ENCODE measurements at regions not wholly inside any gene's neighbourhood (a gene's known extent, or its start where the extent isn't known, plus 50 kb on each side); places are given as distances from the start of the nearest gene placed in this dataset.

- no peak overlapping the region for H3K4me3 ChIP-seq (ENCODE audit: low read length)
- no peak overlapping the region for H3K9ac ChIP-seq (ENCODE audit: extremely low read depth, low read length, poor library complexity, severe bottlenecking)
- peaks cover 44% of the 10 kb centered on the region for H3K36me3 ChIP-seq (ENCODE audit: control insufficient read depth, insufficient read depth, low read length)
- no peak for TF ChIP-seq CTCF (conservative IDR thresholded peaks at IDR 0.05)
- Mint-ChIP-seq H3K27ac (no peak overlapping the region), H3K36me3 (ENCODE audit: low read depth) (peaks cover 51% of the 10 kb centered on the region), H3K27me3 (ENCODE audit: insufficient read depth) (no peaks in the 10 kb centered on the region), H3K4me3 (no peak overlapping the region), H3K9me3 (no peaks in the 10 kb centered on the region), H3K4me1 (no peaks in the 10 kb centered on the region)
- H3K27me3 ChIP-seq (ENCODE audit: control insufficient read depth, insufficient read depth, low read length, poor library complexity, severe bottlenecking), result no peaks in the 10 kb centered on the region
- no peak for DNase-seq
- no peaks in the 10 kb centered on the region for H3K4me1 ChIP-seq (ENCODE audit: control insufficient read depth, insufficient read depth, low read length)
- no peaks in the 10 kb centered on the region for H3K9me3 ChIP-seq (ENCODE audit: control insufficient read depth, low read length)
- peak overlapping the region; percentile 49 for H3K27ac ChIP-seq (ENCODE audit: low read depth, low read length)
- 90 to 96% methylated on average over 15 to 17 of the region's 17 CpGs for WGBS, 2 experiments (ENCODE audit: insufficient coverage in 1 of 2, insufficient read length in 1 of 2)
Measured at GRCh38 chr19:5269279-5269678, 71.3 kb downstream of the PTPRS start.

DNA sequence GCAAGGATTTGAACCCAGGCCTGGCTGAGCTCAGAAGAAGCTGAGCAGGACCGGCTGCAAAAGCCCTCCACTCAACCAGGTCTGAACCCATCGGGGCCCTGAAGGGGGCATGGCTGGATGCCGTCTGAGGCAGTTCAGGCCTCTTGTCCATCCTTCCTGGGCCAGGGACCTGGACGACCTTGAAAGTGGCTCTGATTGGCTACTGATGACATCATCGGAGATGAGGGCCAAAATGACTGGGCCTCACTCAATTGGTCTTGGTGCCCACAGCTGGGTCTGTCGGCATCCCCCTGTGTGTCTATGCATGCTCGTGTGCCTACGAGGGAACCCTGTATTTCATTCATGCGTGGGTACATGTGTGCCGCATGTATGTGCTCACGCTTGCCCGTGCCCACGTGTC is 71.8 kb downstream of the PTPRS start:
- Mint-ChIP-seq H3K27ac (no peak overlapping the region), H3K4me1 (no peaks in the 10 kb centered on the region), H3K9me3 (no peaks in the 10 kb centered on the region), H3K27me3 (ENCODE audit: insufficient read depth) (no peaks in the 10 kb centered on the region), H3K36me3 (ENCODE audit: low read depth) (peaks cover 51% of the 10 kb centered on the region), H3K4me3 (no peak overlapping the region)
- Histone ChIP-seq H3K27me3 (ENCODE audit: control insufficient read depth, insufficient read depth, low read length, poor library complexity, severe bottlenecking) (no peaks in the 10 kb centered on the region), H3K4me3 (ENCODE audit: low read length) (no peak overlapping the region), H3K9ac (ENCODE audit: extremely low read depth, low read length, poor library complexity, severe bottlenecking) (no peak overlapping the region), H3K9me3 (ENCODE audit: control insufficient read depth, low read length) (no peaks in the 10 kb centered on the region), H3K36me3 (ENCODE audit: control insufficient read depth, insufficient read depth, low read length) (peaks cover 41% of the 10 kb centered on the region), H3K27ac (ENCODE audit: low read depth, low read length) (peak overlapping the region; percentile 8), H3K4me1 (ENCODE audit: control insufficient read depth, insufficient read depth, low read length) (no peaks in the 10 kb centered on the region)
- 95 to 97% methylated on average over 13 of the region's 13 CpGs for WGBS, 2 experiments (ENCODE audit: insufficient coverage in 1 of 2, insufficient read length in 1 of 2)
- TF ChIP-seq CTCF (conservative IDR thresholded peaks at IDR 0.05), result no peak
- no peak for DNase-seq

- H3K4me1 Mint-ChIP-seq, result no peaks in the 10 kb centered on the region
- no peaks in the 10 kb centered on the region for H3K9me3 Mint-ChIP-seq
- H3K4me3 Mint-ChIP-seq, result no peak overlapping the region
- H3K27me3 Mint-ChIP-seq (ENCODE audit: insufficient read depth), result no peaks in the 10 kb centered on the region
- Histone ChIP-seq H3K4me3 (ENCODE audit: low read length) (no peak overlapping the region), H3K4me1 (ENCODE audit: control insufficient read depth, insufficient read depth, low read length) (no peaks in the 10 kb centered on the region), H3K9me3 (ENCODE audit: control insufficient read depth, low read length) (no peaks in the 10 kb centered on the region), H3K27ac (ENCODE audit: low read depth, low read length) (no peak overlapping the region), H3K9ac (ENCODE audit: extremely low read depth, low read length, poor library complexity, severe bottlenecking) (no peak overlapping the region), H3K27me3 (ENCODE audit: control insufficient read depth, insufficient read depth, low read length, poor library complexity, severe bottlenecking) (no peaks in the 10 kb centered on the region), H3K36me3 (ENCODE audit: control insufficient read depth, insufficient read depth, low read length) (peaks cover 37% of the 10 kb centered on the region)
- H3K27ac Mint-ChIP-seq, result no peak overlapping the region
- H3K36me3 Mint-ChIP-seq (ENCODE audit: low read depth), result peaks cover 51% of the 10 kb centered on the region
- DNase-seq, result no peak
- no peak for TF ChIP-seq CTCF (conservative IDR thresholded peaks at IDR 0.05)
- 78 to 81% methylated on average over 7 to 9 of the region's 9 CpGs for WGBS, 2 experiments (ENCODE audit: insufficient coverage in 1 of 2, insufficient read length in 1 of 2)
Measured at GRCh38 chr19:5265260-5265659, 75.4 kb downstream of the PTPRS start.
